HG02885 (cell line): ENCODE measurements at regions not wholly inside any gene's neighbourhood (a gene's known extent, or its start where the extent isn't known, plus 50 kb on each side); places are given as distances from the start of the nearest gene placed in this dataset.
"Not testable (repeated sequence)": the region's sequence is repeated elsewhere in the genome, so short reads cannot be mapped to it uniquely, and the experiment has no call there.

ENCODE experiments used
- ATAC-seq: cut with Tn5 transposase; IDR thresholded peaks from one replicate; pipeline ENCODE4 v1.9.1; 2021; ENCODE audit warnings: mild to moderate bottlenecking; ENCODE audit not compliant: unreplicated experiment, poor library complexity

GRCh38 chr6:68038815-68039408, 596.2 kb upstream of the ADGRB3 start:
- ATAC-seq, result no peak

- no peak for ATAC-seq
Measured at GRCh38 chr6:68032217-68032616, 602.9 kb upstream of the ADGRB3 start.

- ATAC-seq, result no peak
Measured at GRCh38 chr6:68031054-68031453, 604.0 kb upstream of the ADGRB3 start.

- no peak for ATAC-seq
Measured at GRCh38 chr6:68026483-68026882, 608.6 kb upstream of the ADGRB3 start.

GRCh38 chr6:68025764-68026163, 609.3 kb upstream of the ADGRB3 start:
- ATAC-seq, result no peak

- ATAC-seq, result no peak
Measured at GRCh38 chr6:68024570-68025269, 610.4 kb upstream of the ADGRB3 start.

GRCh38 chr6:68022968-68023367, 612.1 kb upstream of the ADGRB3 start:
- ATAC-seq, result not testable (repeated sequence)

GRCh38 chr6:68013780-68014515, 621.1 kb upstream of the ADGRB3 start:
- no peak for ATAC-seq

- ATAC-seq, result no peak
Measured at GRCh38 chr6:68012822-68013221, 622.3 kb upstream of the ADGRB3 start.

- no peak for ATAC-seq
Measured at GRCh38 chr6:68010936-68011335, 624.1 kb upstream of the ADGRB3 start.

- ATAC-seq, result peak; percentile 70
Measured at GRCh38 chr6:68008445-68008844, 626.6 kb upstream of the ADGRB3 start.

- no peak for ATAC-seq
Measured at GRCh38 chr6:68007717-68008116, 627.4 kb upstream of the ADGRB3 start.

- no peak for ATAC-seq
Measured at GRCh38 chr6:67986694-67987232, 648.3 kb upstream of the ADGRB3 start.

GRCh38 chr6:67976486-67976885, 658.6 kb upstream of the ADGRB3 start:
- ATAC-seq, result no peak

GRCh38 chr6:67974931-67975330, 660.2 kb upstream of the ADGRB3 start:
- no peak for ATAC-seq

GRCh38 chr6:67971812-67972211, 663.3 kb upstream of the ADGRB3 start:
- no peak for ATAC-seq

GRCh38 chr6:67966830-67967229, 668.3 kb upstream of the ADGRB3 start:
- no peak for ATAC-seq

GRCh38 chr6:67956352-67956751, 678.7 kb upstream of the ADGRB3 start:
- ATAC-seq, result no peak

- ATAC-seq, result peak; percentile 59
Measured at GRCh38 chr6:67952948-67953347, 682.1 kb upstream of the ADGRB3 start.

- ATAC-seq, result no peak
Measured at GRCh38 chr6:67952121-67952520, 683.0 kb upstream of the ADGRB3 start.

GRCh38 chr6:67947762-67948161, 687.3 kb upstream of the ADGRB3 start:
- ATAC-seq, result not testable (repeated sequence)
